H9 (cell line): ENCODE measurements at regions not wholly inside any gene's neighbourhood (a gene's known extent, or its start where the extent isn't known, plus 50 kb on each side); places are given as distances from the start of the nearest gene placed in this dataset.

Source experiments
- DNase-seq: peaks from one replicate; pipeline ENCODE4 v3.0.0-alpha.2; 2017
- H2AFZ ChIP-seq: one replicate; pipeline ENCODE4 v1.6.1; 2013; ENCODE audit warnings: mild to moderate bottlenecking, low read length, control low read depth, moderate library complexity
- H2AK5ac ChIP-seq: 2 replicates; pipeline ENCODE4 v1.6.1; 2013; ENCODE audit warnings: low read length, control low read depth, mixed read lengths; ENCODE audit not compliant: insufficient read length
- H2BK120ac ChIP-seq: one replicate; pipeline ENCODE4 v1.6.1; 2013; ENCODE audit warnings: low read depth, mild to moderate bottlenecking, low read length, control low read depth, inconsistent platforms; ENCODE audit not compliant: poor library complexity, severe bottlenecking
- H2BK12ac ChIP-seq: 2 replicates; pipeline ENCODE4 v1.6.1; 2013; ENCODE audit warnings: low read length, control low read depth, mixed read lengths, low read depth; ENCODE audit not compliant: insufficient read length
- H2BK15ac ChIP-seq: 2 replicates; pipeline ENCODE4 v1.6.1; 2013; ENCODE audit warnings: low read depth, low read length, control low read depth
- H2BK20ac ChIP-seq: one replicate; pipeline ENCODE4 v1.6.1; 2013; ENCODE audit warnings: low read depth, mild to moderate bottlenecking, low read length, control low read depth, inconsistent platforms; ENCODE audit not compliant: poor library complexity, severe bottlenecking
- H2BK5ac ChIP-seq: 2 replicates; pipeline ENCODE4 v1.6.1; 2013; ENCODE audit warnings: low read length, control low read depth, mixed read lengths; ENCODE audit not compliant: insufficient read length
- H3K14ac ChIP-seq: 2 replicates; pipeline ENCODE4 v1.6.1; 2013; ENCODE audit warnings: low read length, control low read depth; ENCODE audit not compliant: insufficient read depth
- H3K18ac ChIP-seq: 2 replicates; pipeline ENCODE4 v1.6.1; 2013; ENCODE audit warnings: low read depth, mild to moderate bottlenecking, mixed read lengths, low read length, control low read depth; ENCODE audit not compliant: insufficient read length
- H3K23ac ChIP-seq: 2 replicates; pipeline ENCODE4 v1.6.1; 2013; ENCODE audit warnings: low read length, control low read depth, mixed read lengths, low read depth; ENCODE audit not compliant: insufficient read length
- H3K23me2 ChIP-seq: 2 replicates; pipeline ENCODE4 v1.6.1; 2013; ENCODE audit warnings: low read depth, mild to moderate bottlenecking, mixed read lengths, low read length, control low read depth; ENCODE audit not compliant: insufficient read length, poor library complexity, severe bottlenecking
- H3K27ac ChIP-seq: 2 replicates; pipeline ENCODE4 v1.5.1; 2013; ENCODE audit warnings: low read length, control low read depth, mixed read lengths, low read depth; ENCODE audit not compliant: insufficient read length
- H3K27me3 ChIP-seq: 2 replicates; pipeline ENCODE4 v1.6.1; 2013; ENCODE audit warnings: low read length, control low read depth, inconsistent platforms; ENCODE audit not compliant: insufficient read depth
- H3K4ac ChIP-seq: 2 replicates; pipeline ENCODE4 v1.6.1; 2013; ENCODE audit warnings: low read depth, mild to moderate bottlenecking, control low read depth, inconsistent platforms, low read length, moderate library complexity
- H3K4me1 ChIP-seq: 2 replicates; pipeline ENCODE4 v1.6.1; 2013; ENCODE audit warnings: low read length, control low read depth, inconsistent platforms; ENCODE audit not compliant: insufficient read depth
- H3K4me2 ChIP-seq: 2 replicates; pipeline ENCODE4 v1.6.1; 2013; ENCODE audit warnings: low read length, control low read depth, mixed read lengths; ENCODE audit not compliant: insufficient read length, insufficient read depth
- H3K56ac ChIP-seq: 2 replicates; pipeline ENCODE4 v1.6.1; 2013; ENCODE audit warnings: low read depth, mild to moderate bottlenecking, mixed read lengths, low read length, control low read depth; ENCODE audit not compliant: insufficient read length
- H3K79me1 ChIP-seq: 2 replicates; pipeline ENCODE4 v1.6.1; 2013; ENCODE audit warnings: low read depth, mild to moderate bottlenecking, moderate library complexity, low read length, control low read depth, inconsistent platforms; ENCODE audit not compliant: insufficient read depth, poor library complexity, severe bottlenecking
- H3K79me2 ChIP-seq: 2 replicates; pipeline ENCODE4 v1.6.1; 2013; ENCODE audit warnings: low read length, control low read depth, inconsistent platforms; ENCODE audit not compliant: insufficient read depth
- H3K9ac ChIP-seq: 2 replicates; pipeline ENCODE4 v1.6.1; 2013; ENCODE audit warnings: low read length, control low read depth, mixed read lengths; ENCODE audit not compliant: insufficient read length; ENCODE audit errors: extremely low read depth
- H3K9me3 ChIP-seq: one replicate; pipeline ENCODE4 v1.6.1; 2013; ENCODE audit warnings: low read depth, low read length, inconsistent platforms; ENCODE audit not compliant: control insufficient read depth
- H3T11ph ChIP-seq: one replicate; pipeline ENCODE4 v1.6.1; 2013; ENCODE audit warnings: mild to moderate bottlenecking, low read length, control low read depth, inconsistent platforms
- H4K20me1 ChIP-seq: one replicate; pipeline ENCODE4 v1.6.1; 2013; ENCODE audit not compliant: control insufficient read depth, insufficient read length, insufficient read depth
- H4K5ac ChIP-seq: 2 replicates; pipeline ENCODE4 v1.6.1; 2013; ENCODE audit warnings: low read depth, mild to moderate bottlenecking, mixed read lengths, low read length, control low read depth; ENCODE audit not compliant: insufficient read length
- H4K8ac ChIP-seq: replicated peaks from 2 replicates; pipeline ENCODE4 v1.6.1; 2013; ENCODE audit warnings: low read length, control low read depth, mixed read lengths, low read depth; ENCODE audit not compliant: insufficient read length
- H4K91ac ChIP-seq: 2 replicates; pipeline ENCODE4 v1.6.1; 2013; ENCODE audit warnings: low read depth, mild to moderate bottlenecking, moderate library complexity, mixed read lengths, low read length, control low read depth; ENCODE audit not compliant: insufficient read length
- H3K27ac Mint-ChIP-seq, 3 experiments: 2 replicates in 2 of 3; 3 replicates in 1 of 3; pipeline ENCODE4 v1.8.0; 2020 to 2021; ENCODE audit warnings: mixed read lengths in 3 of 3, mild to moderate bottlenecking in 1 of 3, moderate library complexity in 1 of 3
- H3K27me3 Mint-ChIP-seq: 2 replicates; pipeline ENCODE4 v1.8.0; 2021; ENCODE audit warnings: low read depth, mild to moderate bottlenecking, moderate library complexity, mixed read lengths
- H3K36me3 Mint-ChIP-seq, 3 experiments: 2 replicates in 2 of 3; 3 replicates in 1 of 3; pipeline ENCODE4 v1.8.0; 2020 to 2021; ENCODE audit warnings: low read depth in 3 of 3, mixed read lengths in 3 of 3; ENCODE audit not compliant: insufficient read depth in 1 of 3
- H3K4me1 Mint-ChIP-seq, 2 experiments: 2 replicates each; pipeline ENCODE4 v1.8.0; 2020; ENCODE audit warnings: mixed read lengths in 2 of 2
- H3K4me3 Mint-ChIP-seq, 2 experiments: 2 replicates in 1 of 2; 3 replicates in 1 of 2; pipeline ENCODE4 v1.8.0; 2020 to 2021; ENCODE audit warnings: mild to moderate bottlenecking in 2 of 2, mixed read lengths in 2 of 2, moderate library complexity in 1 of 2
- H3K9me3 Mint-ChIP-seq, 2 experiments: 2 replicates in 1 of 2; 3 replicates in 1 of 2; pipeline ENCODE4 v1.8.0; 2020; ENCODE audit warnings: mild to moderate bottlenecking in 2 of 2, mixed read lengths in 2 of 2, moderate library complexity in 1 of 2
- CTCF ChIP-seq: fragments of 200-600 bp; sonication (generic); conservative IDR thresholded peaks from 3 replicates; pipeline ENCODE4 v1.8.0; 2021; ENCODE audit warnings: antibody characterized with exemption, mild to moderate bottlenecking
- WGBS: extraction: QIAGEN DNeasy Blood & Tissue Kit; methylation state at CpG from one replicate; pipeline ENCODE4 v1.1.7; 2013; ENCODE audit warnings: missing lambda C conversion rate, low lambda C conversion rate, mixed read lengths; ENCODE audit not compliant: insufficient read length; ENCODE audit errors: extremely low coverage; 5-methylcytosine and 5-hydroxymethylcytosine counted together

DNA sequence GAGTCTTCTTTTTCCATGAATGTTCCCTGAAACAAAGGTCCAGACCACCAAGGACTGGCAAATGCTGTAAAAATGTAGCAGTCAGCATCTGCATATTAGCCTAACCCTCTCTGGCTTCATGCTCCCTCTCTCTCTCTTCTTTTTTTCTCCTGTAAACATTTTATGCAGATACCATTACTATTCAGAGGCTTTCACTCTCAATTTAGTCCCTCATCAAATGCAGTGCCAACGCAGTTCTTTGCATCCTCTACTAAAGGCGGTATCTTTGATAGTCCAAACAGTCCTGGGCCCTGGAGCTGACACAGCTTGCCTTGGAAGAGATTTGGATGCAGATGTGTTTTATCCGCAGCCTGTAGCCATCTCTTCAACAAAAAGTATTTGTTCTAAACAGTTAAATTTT lies 167.1 kb upstream of the MMS22L start:
- H4K5ac ChIP-seq, result no peak overlapping the region
- no peak overlapping the region for H3K9ac ChIP-seq
- H3K23ac ChIP-seq, result no peak overlapping the region
- DNase-seq, result no peak
- no peak overlapping the region for H3K18ac ChIP-seq
- TF ChIP-seq CTCF, result no peak
- no peaks in the 10 kb centered on the region for H3K27me3 ChIP-seq
- H3K9me3 Mint-ChIP-seq, result peaks cover 0 to 4% of the 10 kb centered on the region in 2 experiments; a peak in 2 of 5 replicates
- no peak overlapping the region for H3K56ac ChIP-seq
- no peak overlapping the region for H3K4ac ChIP-seq
- H3K4me1 Mint-ChIP-seq, result peaks cover 2 to 12% of the 10 kb centered on the region in 2 experiments; a peak in 3 of 4 replicates
- no peak overlapping the region for H3K14ac ChIP-seq
- no peaks in the 10 kb centered on the region for H3K36me3 Mint-ChIP-seq
- no peak overlapping the region for H2BK12ac ChIP-seq
- no CpG with 5 or more reads among the region's 3 CpGs for WGBS
- no peaks in the 10 kb centered on the region for H4K20me1 ChIP-seq
- no peak overlapping the region for H2BK120ac ChIP-seq
- no peak overlapping the region for H3K4me2 ChIP-seq
- H3K79me1 ChIP-seq, result no peaks in the 10 kb centered on the region
- no peaks in the 10 kb centered on the region; the same call in 1 of the 2 replicates for H3K4me1 ChIP-seq
- H3K4me3 Mint-ChIP-seq, result no peak overlapping the region
- H2BK15ac ChIP-seq, result no peak overlapping the region
- H3K9me3 ChIP-seq, result no peaks in the 10 kb centered on the region
- H2BK20ac ChIP-seq, result no peak overlapping the region
- no peaks in the 10 kb centered on the region for H3K23me2 ChIP-seq
- no peak overlapping the region for H3K27ac ChIP-seq
- H4K91ac ChIP-seq, result no peak overlapping the region
- no peak overlapping the region for H2BK5ac ChIP-seq
- no peaks in the 10 kb centered on the region for H3K27me3 Mint-ChIP-seq
- H2AK5ac ChIP-seq, result no peak overlapping the region
- no peaks in the 10 kb centered on the region for H3K79me2 ChIP-seq
- H4K8ac ChIP-seq, result no peak overlapping the region
- H3T11ph ChIP-seq, result no peak overlapping the region
- no peak overlapping the region; a peak in 1 of 7 replicates for H3K27ac Mint-ChIP-seq
- H2AFZ ChIP-seq, result no peak overlapping the region
